ENCODE measurements at regions not wholly inside any gene's neighbourhood (a gene's known extent, or its start where the extent isn't known, plus 50 kb on each side); places are given as distances from the start of the nearest gene placed in this dataset.

GRCh38 chr13:104297075-104297474, 1230.9 kb upstream of the SLC10A2 start:
- TF ChIP-seq CTCF (IDR thresholded peaks at IDR 0.05; ENCODE audit: low read depth, low read length, poor library complexity, severe bottlenecking) (no peak), EZH2phosphoT487 (IDR thresholded peaks at IDR 0.05; ENCODE audit: borderline replicate concordance, low read length) (no peak)
